IMR-90 (cell line): ENCODE measurements at regions not wholly inside any gene's neighbourhood (a gene's known extent, or its start where the extent isn't known, plus 50 kb on each side); places are given as distances from the start of the nearest gene placed in this dataset.

ENCODE experiments used
- ATAC-seq: fragments of 200-7000 bp; cut with Tn5 transposase; 2 replicates; pipeline ENCODE4 v1.9.1; 2020; ENCODE audit warnings: low read depth, mild to moderate bottlenecking, moderate library complexity
- BruUV-seq: library from RNA; stranded (reverse); fragments of 400-500 nt; replicated peaks from 2 replicates; lab custom pipeline; 2021; lab: Mats Ljungman, UMichigan
- CTCF ChIA-PET: fragments of 300-600 bp; formaldehyde crosslinking; extraction: SDS; loops from one replicate; lab custom pipeline; 2021; ENCODE audit warnings: antibody characterized with exemption; lab: Yijun Ruan, JAX
- POLR2A ChIA-PET: fragments of 300-600 bp; sonication (Branson Sonifier 250); formaldehyde crosslinking; loops from one replicate; lab custom pipeline; 2022; ENCODE audit warnings: antibody characterized with exemption; ENCODE audit not compliant: unreplicated experiment; lab: Charles Lee
- DNase-seq: peaks from one replicate; pipeline ENCODE4 v3.0.0; 2013
- H2AFZ ChIP-seq: replicated peaks from 2 replicates; pipeline ENCODE3; 2013; ENCODE audit warnings: low read length, mild to moderate bottlenecking; ENCODE audit not compliant: poor library complexity
- H2AK5ac ChIP-seq: 2 replicates; pipeline ENCODE4 v1.6.1; 2013; ENCODE audit warnings: low read depth, low read length, inconsistent platforms
- H2AK9ac ChIP-seq: replicated peaks from 2 replicates; pipeline ENCODE3; 2013; ENCODE audit warnings: mild to moderate bottlenecking, low read depth, low read length, moderate library complexity; ENCODE audit not compliant: poor library complexity
- H2BK120ac ChIP-seq: 2 replicates; pipeline ENCODE4 v1.6.1; 2013; ENCODE audit warnings: low read depth, low read length, inconsistent platforms
- H2BK15ac ChIP-seq: 3 replicates; pipeline ENCODE4 v1.6.1; 2013; ENCODE audit warnings: low read depth, low read length, inconsistent platforms
- H2BK20ac ChIP-seq: 2 replicates; pipeline ENCODE4 v1.6.1; 2013; ENCODE audit warnings: low read depth, mild to moderate bottlenecking, inconsistent platforms, low read length, moderate library complexity
- H2BK5ac ChIP-seq: 2 replicates; pipeline ENCODE4 v1.6.1; 2013; ENCODE audit warnings: mild to moderate bottlenecking, low read depth, low read length, inconsistent platforms; ENCODE audit not compliant: poor library complexity, severe bottlenecking
- H3K14ac ChIP-seq: replicated peaks from 2 replicates; pipeline ENCODE4 v1.6.1; 2013; ENCODE audit warnings: low read depth, low read length, inconsistent platforms
- H3K18ac ChIP-seq: 2 replicates; pipeline ENCODE4 v1.6.1; 2013; ENCODE audit warnings: low read depth, low read length, control low read depth
- H3K23ac ChIP-seq: 2 replicates; pipeline ENCODE4 v1.6.1; 2013; ENCODE audit warnings: low read depth, low read length, inconsistent platforms
- H3K27ac ChIP-seq: 2 replicates; pipeline ENCODE4 v1.5.1; 2013; ENCODE audit warnings: mild to moderate bottlenecking, control low read depth, low read length; ENCODE audit not compliant: insufficient read depth
- H3K27me3 ChIP-seq: 2 replicates; pipeline ENCODE4 v1.6.1; 2013; ENCODE audit warnings: low read length; ENCODE audit not compliant: control insufficient read depth, insufficient read depth
- H3K36me3 ChIP-seq: 2 replicates; pipeline ENCODE4 v1.6.1; 2013; ENCODE audit warnings: low read length, mixed read lengths; ENCODE audit not compliant: control insufficient read depth, insufficient read depth
- H3K4ac ChIP-seq: 2 replicates; pipeline ENCODE4 v1.6.1; 2013; ENCODE audit warnings: low read depth, low read length, inconsistent platforms
- H3K4me1 ChIP-seq: 2 replicates; pipeline ENCODE4 v1.6.1; 2013; ENCODE audit warnings: low read length, mixed read lengths; ENCODE audit not compliant: control insufficient read depth, insufficient read depth
- H3K4me2 ChIP-seq: 2 replicates; pipeline ENCODE4 v1.6.1; 2013; ENCODE audit warnings: low read depth, mild to moderate bottlenecking, control low read depth, low read length, moderate library complexity
- H3K4me3 ChIP-seq: 2 replicates; pipeline ENCODE4 v1.5.1; 2013; ENCODE audit warnings: low read depth, mild to moderate bottlenecking, control low read depth, low read length, moderate library complexity; ENCODE audit not compliant: insufficient read depth
- H3K56ac ChIP-seq: 2 replicates; pipeline ENCODE4 v1.6.1; 2013; ENCODE audit warnings: low read length, inconsistent platforms; ENCODE audit not compliant: insufficient read depth; ENCODE audit errors: extremely low read depth
- H3K79me1 ChIP-seq, 2 experiments: 2 replicates each; pipeline ENCODE4 v1.6.1; 2013; ENCODE audit warnings: low read length in 2 of 2, inconsistent platforms in 1 of 2, low read depth in 1 of 2
- H3K9ac ChIP-seq: 2 replicates; pipeline ENCODE4 v1.6.1; 2013; ENCODE audit warnings: low read depth, low read length, control low read depth
- H3K9me1 ChIP-seq: 2 replicates; pipeline ENCODE4 v1.6.1; 2013; ENCODE audit warnings: low read length, inconsistent platforms; ENCODE audit not compliant: insufficient read depth
- H3K9me3 ChIP-seq: 2 replicates; pipeline ENCODE4 v1.6.1; 2013; ENCODE audit warnings: low read length; ENCODE audit not compliant: control insufficient read depth, insufficient read depth
- H4K20me1 ChIP-seq: 2 replicates; pipeline ENCODE4 v1.6.1; 2013; ENCODE audit warnings: low read length, inconsistent platforms; ENCODE audit not compliant: insufficient read depth
- H4K5ac ChIP-seq: 2 replicates; pipeline ENCODE4 v1.6.1; 2013; ENCODE audit warnings: mild to moderate bottlenecking, low read depth, low read length, control low read depth
- H4K8ac ChIP-seq, 2 experiments: 2 replicates each; pipeline ENCODE4 v1.6.1; 2013; ENCODE audit warnings: low read depth in 2 of 2, low read length in 2 of 2, control low read depth in 1 of 2, inconsistent platforms in 1 of 2
- H4K91ac ChIP-seq: 2 replicates; pipeline ENCODE4 v1.6.1; 2013; ENCODE audit warnings: low read depth, low read length, inconsistent platforms; ENCODE audit not compliant: insufficient read depth
- BHLHE40 ChIP-seq: fragments of 150-350 bp; IDR thresholded peaks from 2 replicates; pipeline ENCODE4 v1.6.1; 2016; ENCODE audit warnings: mild to moderate bottlenecking, low read depth, low read length
- CHD1 ChIP-seq: IDR thresholded peaks from 2 replicates; pipeline ENCODE4 v1.6.1; 2012; ENCODE audit warnings: low read depth, low read length, improper control_type of control experiment
- MAZ ChIP-seq: IDR thresholded peaks from 2 replicates; pipeline ENCODE4 v1.6.1; 2012; ENCODE audit warnings: low read depth, mild to moderate bottlenecking, low read length, improper control_type of control experiment, moderate library complexity, borderline replicate concordance
- MXI1 ChIP-seq: IDR thresholded peaks from 2 replicates; pipeline ENCODE4 v1.6.1; 2012; ENCODE audit warnings: low read depth, mild to moderate bottlenecking, low read length, moderate library complexity, borderline replicate concordance
- RAD21 ChIP-seq: IDR thresholded peaks from 2 replicates; pipeline ENCODE4 v1.6.1; 2012; ENCODE audit warnings: low read length, improper control_type of control experiment
- RFX5 ChIP-seq: IDR thresholded peaks from 2 replicates; pipeline ENCODE4 v1.8.0; 2012; ENCODE audit warnings: low read depth, mild to moderate bottlenecking, low read length, moderate library complexity
- SMC3 ChIP-seq: fragments of 150-350 bp; IDR thresholded peaks from 2 replicates; pipeline ENCODE4 v1.6.1; 2016; ENCODE audit warnings: low read depth, mild to moderate bottlenecking, antibody characterized with exemption, low read length, moderate library complexity
- WGBS, 2 experiments: methylation state at CpG; one replicate each; pipeline versions ENCODE4 v1.1.5 to v1.1.7; 2013; ENCODE audit warnings: missing lambda C conversion rate in 2 of 2; ENCODE audit not compliant: insufficient read length in 1 of 2; ENCODE audit errors: extremely low coverage in 2 of 2; 5-methylcytosine and 5-hydroxymethylcytosine counted together
- dilution Hi-C: fragments of 300-500 bp; cut with HindIII; formaldehyde crosslinking; loops from one replicate; pipeline ENCODE4 v1.14.3; 2018; ENCODE audit warnings: low sequenced_read_pairs; ENCODE audit not compliant: unreplicated experiment
- in situ Hi-C: fragments of 300-500 bp; cut with MboI; formaldehyde crosslinking; loops from 3 replicates; pipeline ENCODE4 v1.14.3; 2019; ENCODE audit warnings: low sequenced_read_pairs, inconsistent platforms, mixed read lengths
- intact Hi-C: fragments of 100-400 bp; cut with micrococcal nuclease; formaldehyde crosslinking; loops from 2 replicates; pipeline ENCODE4 v1.10.0; 2022
- TF ChIP-seq, protein P1 (sequence below): fragments of 150-350 bp; IDR thresholded peaks from 2 replicates; pipeline ENCODE4 v1.6.1; 2016; ENCODE audit warnings: low read depth, mild to moderate bottlenecking, low read length, moderate library complexity, borderline replicate concordance

DNA sequence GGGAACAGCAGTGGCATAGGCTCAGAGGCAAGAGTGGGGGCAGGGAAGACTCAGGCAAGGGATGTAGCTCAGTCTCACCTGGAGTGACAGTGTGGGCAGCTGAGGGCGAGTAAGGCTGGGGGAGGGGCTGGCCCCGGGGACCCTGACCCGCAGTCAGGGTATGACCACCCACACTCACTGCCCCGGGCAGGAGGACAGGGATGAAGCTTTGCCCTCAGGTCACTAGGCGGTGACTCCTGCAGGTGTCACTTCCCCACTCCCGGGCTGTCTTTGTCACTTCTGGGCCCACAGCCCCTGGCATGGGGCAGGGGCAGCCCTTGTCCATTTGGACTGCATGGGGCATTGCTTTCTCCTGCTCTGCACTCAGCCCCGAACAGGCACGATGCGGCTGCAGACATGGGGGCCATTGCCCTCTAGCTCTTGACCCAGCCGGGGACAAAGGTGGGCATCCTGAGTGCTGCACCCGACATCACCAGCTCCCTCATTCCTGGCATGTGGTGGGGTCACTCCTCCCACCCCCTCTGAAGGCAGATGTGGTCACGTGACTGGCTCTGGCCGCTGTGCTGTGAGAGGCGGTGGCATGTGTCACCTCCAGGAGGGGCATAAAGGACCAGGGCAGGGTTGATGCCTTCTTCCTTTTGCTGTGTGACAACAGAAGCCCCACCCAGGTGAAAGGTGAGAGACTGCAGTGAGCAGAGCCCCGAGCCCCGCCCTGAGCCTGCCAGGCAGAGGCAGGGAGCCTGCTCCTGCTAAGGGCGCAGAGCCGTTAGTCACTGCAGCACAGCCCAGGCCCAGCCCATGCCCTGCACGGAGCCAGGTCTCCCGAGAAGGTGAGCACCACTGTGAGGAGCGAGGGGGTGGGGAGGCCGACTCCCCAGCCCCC, 66.0 kb downstream of the MATN1 start:
- ATAC-seq (no peak), DNase-seq (no peak)
- Histone ChIP-seq H2AFZ (no peak overlapping the region), H3K4me1 (no peaks in the 10 kb centered on the region), H3K9me3 (no peaks in the 10 kb centered on the region), H2BK120ac (no peak overlapping the region), H4K5ac (no peak overlapping the region), H2AK9ac (no peak overlapping the region), H4K20me1 (no peaks in the 10 kb centered on the region), H3K14ac (no peak overlapping the region), H2BK15ac (no peak overlapping the region), H2AK5ac (no peak overlapping the region), H3K79me1 (no peaks in the 10 kb centered on the region), H3K18ac (no peak overlapping the region), H3K4me2 (no peak overlapping the region), H3K9ac (no peak overlapping the region), H3K4me3 (no peak overlapping the region), H4K8ac (no peak overlapping the region), H2BK20ac (no peak overlapping the region), H3K4ac (no peak overlapping the region), H3K27me3 (peaks cover 10% of the 10 kb centered on the region; the same call in 1 of the 2 replicates), H3K23ac (no peak overlapping the region), H3K27ac (no peak overlapping the region), H4K91ac (no peak overlapping the region), H3K36me3 (no peaks in the 10 kb centered on the region), H3K9me1 (no peaks in the 10 kb centered on the region), H3K56ac (no peak overlapping the region), H2BK5ac (no peak overlapping the region)
- no TSS peak for BruUV-seq
- ChIA-PET POLR2A (no interaction called here), CTCF (no interaction called here)
- dilution Hi-C loops, result no loop called here
- TF ChIP-seq BHLHE40 (no peak), MAZ (no peak), CHD1 (no peak), MXI1 (no peak), RFX5 (no peak), RAD21 (no peak), SMC3 (no peak)
- TF ChIP-seq, protein P1, sequence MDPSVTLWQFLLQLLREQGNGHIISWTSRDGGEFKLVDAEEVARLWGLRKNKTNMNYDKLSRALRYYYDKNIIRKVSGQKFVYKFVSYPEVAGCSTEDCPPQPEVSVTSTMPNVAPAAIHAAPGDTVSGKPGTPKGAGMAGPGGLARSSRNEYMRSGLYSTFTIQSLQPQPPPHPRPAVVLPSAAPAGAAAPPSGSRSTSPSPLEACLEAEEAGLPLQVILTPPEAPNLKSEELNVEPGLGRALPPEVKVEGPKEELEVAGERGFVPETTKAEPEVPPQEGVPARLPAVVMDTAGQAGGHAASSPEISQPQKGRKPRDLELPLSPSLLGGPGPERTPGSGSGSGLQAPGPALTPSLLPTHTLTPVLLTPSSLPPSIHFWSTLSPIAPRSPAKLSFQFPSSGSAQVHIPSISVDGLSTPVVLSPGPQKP, result no peak
- WGBS, 2 experiments, result 49% methylated on average over 12 of the region's 22 CpGs; no CpG with 5 or more reads in 1 of the 2 experiments
- in situ Hi-C loops, result no loop called here
- intact Hi-C loops, result loop anchor here (5.0 kb wide), 1 partner anchor 1105 kb away; no protein-coding TSS in a partner anchor
